Stimulated activated CD8-positive, alpha-beta memory T cell treated with anti-CD3 and anti-CD28 coated beads, Interleukin-12 subunit alpha, Interleukin-12 subunit beta, amount 100 ng/mL, for 1 hour (primary cell): ENCODE measurements at regions not wholly inside any gene's neighbourhood (a gene's known extent, or its start where the extent isn't known, plus 50 kb on each side); places are given as distances from the start of the nearest gene placed in this dataset.

Experiments
- DNase-seq: peaks from one replicate; pipeline ENCODE4 v3.0.0-alpha.2; 2020; ENCODE audit warnings: low read depth

GRCh38 chr12:127231371-127231770 lies 1035.6 kb upstream of the TMEM132C start:
- DNase-seq, result no peak

GRCh38 chr12:127233016-127233415 lies 1034.0 kb upstream of the TMEM132C start:
- DNase-seq, result no peak

GRCh38 chr12:127235761-127236160 lies 1031.2 kb upstream of the TMEM132C start:
- DNase-seq, result no peak

- DNase-seq, result no peak
These were observed 1030.5 kb upstream of the TMEM132C start for GRCh38 chr12:127236491-127236890.

GRCh38 chr12:127237151-127237550 lies 1029.8 kb upstream of the TMEM132C start:
- no peak for DNase-seq

GRCh38 chr12:127238107-127238506 lies 1028.9 kb upstream of the TMEM132C start:
- no peak for DNase-seq

- no peak for DNase-seq
These were observed 1027.2 kb upstream of the TMEM132C start for GRCh38 chr12:127239781-127240180.

- DNase-seq, result no peak
These were observed 1026.6 kb upstream of the TMEM132C start for GRCh38 chr12:127240249-127240929.

GRCh38 chr12:127241072-127241817 lies 1025.7 kb upstream of the TMEM132C start:
- DNase-seq, result no peak

GRCh38 chr12:127245009-127245408 lies 1022.0 kb upstream of the TMEM132C start:
- DNase-seq, result no peak

GRCh38 chr12:127245437-127245836 lies 1021.5 kb upstream of the TMEM132C start:
- no peak for DNase-seq

- no peak for DNase-seq
These were observed 1019.0 kb upstream of the TMEM132C start for GRCh38 chr12:127247937-127248336.

GRCh38 chr12:127249428-127249827 lies 1017.5 kb upstream of the TMEM132C start:
- DNase-seq, result no peak

GRCh38 chr12:127253797-127254327 lies 1013.1 kb upstream of the TMEM132C start:
- DNase-seq, result no peak

GRCh38 chr12:127254420-127254955 lies 1012.5 kb upstream of the TMEM132C start:
- no peak for DNase-seq

- DNase-seq, result no peak
These were observed 1009.5 kb upstream of the TMEM132C start for GRCh38 chr12:127257366-127257935.

GRCh38 chr12:127260531-127260930 lies 1006.4 kb upstream of the TMEM132C start:
- DNase-seq, result no peak

- no peak for DNase-seq
These were observed 1006.0 kb upstream of the TMEM132C start for GRCh38 chr12:127260999-127261398.

- no peak for DNase-seq
These were observed 1004.4 kb upstream of the TMEM132C start for GRCh38 chr12:127262615-127263014.

- no peak for DNase-seq
These were observed 1003.3 kb upstream of the TMEM132C start for GRCh38 chr12:127263621-127264020.

- no peak for DNase-seq
These were observed 999.8 kb upstream of the TMEM132C start for GRCh38 chr12:127267128-127267527.

- DNase-seq, result no peak
These were observed 998.8 kb upstream of the TMEM132C start for GRCh38 chr12:127268213-127268612.
